Epidermal melanocyte (primary cell): ENCODE measurements at regions not wholly inside any gene's neighbourhood (a gene's known extent, or its start where the extent isn't known, plus 50 kb on each side); places are given as distances from the start of the nearest gene placed in this dataset.

Experiments
- DNase-seq: peaks from one replicate; pipeline ENCODE4 v3.0.0; 2011; ENCODE audit warnings: low spot score; ENCODE audit not compliant: insufficient read length

DNA sequence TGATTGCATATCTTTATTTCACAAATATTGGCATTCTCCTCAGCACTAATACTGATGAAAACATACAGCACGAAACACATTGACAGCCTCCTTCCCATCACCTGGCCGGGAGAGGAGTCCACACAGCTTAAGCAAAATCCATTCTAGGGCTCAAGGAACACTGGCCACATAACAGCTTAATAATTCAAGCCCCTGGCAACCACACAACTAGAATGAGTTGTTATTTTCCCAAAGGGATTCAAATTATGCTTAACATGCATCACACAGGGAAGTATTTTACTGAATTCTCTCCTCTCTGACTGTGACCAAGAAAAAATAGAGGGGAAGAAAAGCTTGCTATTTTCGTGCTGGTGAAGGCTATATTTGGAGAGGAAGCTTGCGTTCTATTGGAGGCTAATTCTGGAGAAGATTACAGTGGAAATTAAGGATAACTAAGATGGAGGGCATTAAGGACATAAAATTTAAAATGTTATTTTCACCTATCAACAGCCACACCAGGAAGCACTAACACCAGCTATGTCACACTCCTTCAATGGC lies 198.5 kb downstream of the ADGRG6 start:
- DNase-seq: no peak

DNA sequence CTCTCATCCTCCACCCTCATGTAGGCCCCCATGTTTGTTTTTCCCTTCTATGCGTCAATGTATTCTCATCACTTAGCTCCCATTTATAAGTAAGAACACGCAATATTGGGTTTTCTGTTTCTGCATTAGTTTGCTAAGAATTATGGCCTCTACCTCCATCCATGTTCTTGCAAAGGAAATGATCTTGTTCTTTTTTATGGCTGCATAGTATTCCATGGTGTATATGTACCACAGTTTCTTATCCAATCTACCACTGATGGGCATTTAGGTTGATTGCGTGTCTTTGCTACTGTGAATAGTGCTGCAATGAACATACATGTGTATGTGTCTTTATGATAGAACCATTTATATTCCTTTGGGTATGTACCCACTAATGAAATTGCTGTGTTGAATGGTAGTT lies 200.0 kb downstream of the ADGRG6 start:
- no peak for DNase-seq

DNA sequence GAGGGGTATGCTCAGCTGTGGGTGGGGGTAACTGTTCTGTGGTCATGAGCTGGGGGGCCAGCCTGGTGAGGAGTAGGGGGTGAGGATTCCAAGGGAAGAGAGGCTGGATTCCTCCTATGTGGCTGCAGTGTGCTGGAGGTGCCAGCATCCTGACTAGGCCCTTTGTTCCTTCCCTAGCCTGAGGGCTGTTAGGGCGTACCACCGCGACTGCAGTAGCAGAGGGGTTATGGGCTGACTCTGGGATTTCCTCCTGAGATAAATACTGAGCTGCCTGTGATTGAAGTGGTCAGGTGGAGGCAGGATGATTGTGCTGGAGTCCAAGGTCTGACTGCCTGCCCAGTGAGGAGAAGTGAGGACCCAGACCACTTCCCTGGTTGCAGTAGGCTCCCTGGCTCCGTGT lies 205.3 kb downstream of the ADGRG6 start:
- no peak for DNase-seq

DNA sequence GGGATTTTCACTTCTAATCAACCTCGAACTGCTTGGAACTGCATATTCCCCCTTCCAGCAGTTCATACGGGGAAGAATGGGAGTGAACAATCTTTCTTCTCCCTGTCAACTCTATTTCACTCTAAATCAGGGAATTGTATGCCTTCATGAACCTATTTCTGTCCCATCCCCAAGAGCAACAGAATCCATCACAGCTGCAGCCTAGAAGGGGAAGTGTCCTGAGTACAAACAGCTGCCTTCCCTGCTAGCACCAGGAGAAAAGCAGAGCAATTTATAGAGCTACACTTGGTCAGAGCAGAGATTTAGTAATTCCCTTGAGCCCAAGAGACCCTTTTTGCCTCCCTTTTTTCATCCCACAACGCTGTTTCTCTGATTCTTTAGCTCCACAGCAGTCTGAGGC lies 208.4 kb downstream of the ADGRG6 start:
- no peak for DNase-seq

DNA sequence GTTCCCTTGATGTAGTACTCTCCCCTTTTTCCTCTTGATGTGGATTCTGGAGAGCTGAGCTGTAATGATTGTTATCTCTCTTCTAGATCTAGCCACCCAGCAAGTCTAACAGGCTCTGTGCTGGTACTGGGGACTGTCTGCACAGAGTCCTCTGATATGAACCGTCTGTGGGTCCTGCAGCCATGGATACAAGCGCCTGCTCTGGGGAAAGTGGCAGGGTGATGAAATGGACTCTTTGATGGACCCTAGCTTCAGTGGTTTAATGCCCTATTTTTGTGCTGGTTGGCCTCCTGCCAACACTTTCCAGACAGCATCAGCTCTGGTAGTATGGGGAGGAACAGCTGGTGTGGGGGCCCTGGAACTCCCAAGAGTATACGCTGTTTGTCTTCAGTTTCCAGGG lies 216.3 kb downstream of the ADGRG6 start:
- no peak for DNase-seq

DNA sequence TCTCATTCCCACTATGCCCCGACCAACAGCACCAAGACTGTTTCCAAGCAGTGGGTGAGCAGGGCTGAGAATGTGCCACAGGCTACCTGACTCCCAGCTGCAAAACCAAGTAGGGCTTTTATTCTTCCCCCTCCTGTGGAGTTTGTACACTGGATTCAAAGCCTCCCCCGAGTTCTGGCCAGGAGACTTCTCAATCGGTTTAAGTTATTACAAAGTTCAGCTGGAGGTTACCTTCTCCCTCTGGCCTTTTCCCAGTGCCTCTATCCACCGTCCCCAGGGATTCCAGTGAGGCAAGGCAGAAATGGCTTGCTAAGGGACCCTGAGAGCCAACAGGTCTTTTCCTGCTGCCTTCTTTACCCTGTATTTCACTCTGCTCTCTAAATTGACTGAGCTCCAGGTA lies 217.0 kb downstream of the ADGRG6 start:
- DNase-seq: no peak

DNA sequence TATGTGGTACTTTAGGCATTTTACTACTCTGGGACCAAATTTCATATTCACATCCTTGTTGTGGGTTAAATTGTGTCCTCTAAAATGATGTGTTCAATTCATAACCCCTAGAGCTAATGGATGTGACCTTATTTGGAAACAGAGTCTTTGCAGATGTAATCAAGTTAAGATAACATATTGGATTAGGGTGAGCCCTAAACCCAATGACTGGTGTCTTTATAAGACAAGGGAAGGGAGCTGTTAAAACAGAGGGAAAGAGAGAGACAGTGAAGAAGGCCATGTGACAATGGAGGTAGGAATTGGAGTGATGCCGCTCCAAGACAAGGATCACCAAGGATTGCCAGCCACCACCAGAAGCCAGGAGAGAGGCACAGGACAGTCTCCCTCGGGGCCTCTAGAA lies 220.0 kb downstream of the ADGRG6 start:
- no peak for DNase-seq

DNA sequence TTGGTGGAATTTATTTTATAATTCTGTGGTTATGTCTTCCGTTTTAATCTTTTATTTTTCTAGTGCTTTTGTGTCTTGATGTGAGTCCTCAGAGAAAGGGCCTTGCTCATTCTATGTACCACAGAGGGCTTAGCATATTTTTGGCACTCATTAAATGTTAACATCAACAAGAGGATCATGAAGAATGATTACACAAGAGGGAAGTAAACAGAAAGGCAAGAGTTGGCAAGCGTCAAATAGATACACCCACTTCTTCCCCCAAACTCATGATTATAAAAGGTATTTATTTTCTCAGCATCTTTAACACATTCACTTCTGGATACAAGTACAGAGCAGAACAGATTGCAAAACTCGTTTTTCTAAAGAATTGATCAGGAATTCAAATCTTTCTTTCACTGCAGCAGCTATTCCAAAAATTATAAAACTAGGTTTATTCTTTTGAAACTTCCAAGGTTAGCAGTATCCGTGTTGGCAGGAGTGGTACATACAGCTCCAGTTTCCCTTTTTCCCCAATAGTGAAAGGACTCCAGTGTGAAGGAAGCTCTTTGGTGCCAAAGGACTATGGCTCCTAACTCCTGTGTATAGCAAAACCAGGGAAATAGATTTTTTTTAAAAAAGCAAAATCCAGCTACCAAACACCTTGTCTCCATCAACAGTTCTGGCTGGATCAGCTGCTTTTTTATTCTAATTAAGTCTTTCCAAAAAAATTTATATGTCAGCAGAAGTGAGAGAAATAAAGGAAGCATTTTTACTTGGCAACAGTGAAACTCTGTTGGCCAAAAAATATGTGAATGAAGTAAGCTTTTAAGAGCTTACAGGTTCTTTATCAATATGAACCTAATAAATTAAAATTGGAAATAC lies 221.9 kb downstream of the ADGRG6 start:
- no peak for DNase-seq

DNA sequence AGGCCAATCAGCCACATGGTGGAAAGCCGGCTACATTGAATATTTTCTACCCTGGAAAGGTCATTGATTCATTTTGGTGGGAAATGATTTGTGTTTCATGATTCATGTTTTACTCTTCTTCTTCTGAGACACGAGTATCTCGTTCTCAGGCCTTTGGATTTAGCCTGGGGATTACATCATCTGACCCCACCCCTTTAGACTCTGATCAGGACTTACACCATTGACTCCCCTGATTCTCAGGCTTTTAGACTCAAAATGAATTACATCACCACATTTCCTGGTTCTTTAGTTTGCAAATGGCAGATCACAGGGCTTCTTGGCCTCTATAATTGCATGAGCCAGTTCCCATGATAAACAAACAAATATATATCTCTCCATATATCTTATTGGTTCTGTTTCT lies 228.8 kb downstream of the ADGRG6 start:
- no peak for DNase-seq

DNA sequence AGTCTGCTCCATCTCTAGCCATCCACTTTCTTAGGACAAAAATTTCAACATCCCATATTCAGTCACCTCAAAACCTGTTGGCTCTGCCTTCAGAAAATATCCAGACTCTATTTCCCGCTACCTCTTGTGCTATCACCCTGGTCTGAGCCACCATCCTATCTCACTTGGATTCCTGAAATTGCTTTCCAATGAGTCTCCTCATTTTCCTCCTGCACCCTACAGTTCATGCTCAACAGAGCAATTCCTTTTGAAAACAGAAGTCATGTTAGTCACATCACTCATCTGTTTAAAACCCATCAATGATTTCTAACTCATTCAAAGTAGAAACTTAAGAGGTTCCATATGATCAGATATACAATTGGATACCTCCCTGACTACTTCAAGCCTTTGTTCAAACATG lies 229.9 kb downstream of the ADGRG6 start:
- no peak for DNase-seq

DNA sequence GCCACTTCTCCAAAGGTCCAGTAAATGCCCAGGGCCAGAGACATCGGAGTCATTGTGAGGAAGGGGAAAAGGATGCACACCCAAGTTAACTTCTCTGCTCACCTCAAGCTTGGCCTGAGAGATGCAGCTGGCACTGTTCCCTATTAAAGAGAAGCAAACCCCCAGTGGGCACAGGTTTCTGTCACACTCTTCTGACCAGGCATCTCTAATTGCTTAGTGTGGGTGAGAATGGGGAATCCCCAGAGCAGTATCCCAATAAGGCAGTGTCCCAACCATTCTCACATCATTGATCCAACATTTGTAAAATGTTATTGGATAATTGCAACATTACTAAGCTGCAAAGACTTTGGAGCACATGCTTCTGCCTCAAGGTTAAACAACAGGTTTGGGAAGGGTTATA lies 232.3 kb downstream of the ADGRG6 start:
- DNase-seq: no peak

DNA sequence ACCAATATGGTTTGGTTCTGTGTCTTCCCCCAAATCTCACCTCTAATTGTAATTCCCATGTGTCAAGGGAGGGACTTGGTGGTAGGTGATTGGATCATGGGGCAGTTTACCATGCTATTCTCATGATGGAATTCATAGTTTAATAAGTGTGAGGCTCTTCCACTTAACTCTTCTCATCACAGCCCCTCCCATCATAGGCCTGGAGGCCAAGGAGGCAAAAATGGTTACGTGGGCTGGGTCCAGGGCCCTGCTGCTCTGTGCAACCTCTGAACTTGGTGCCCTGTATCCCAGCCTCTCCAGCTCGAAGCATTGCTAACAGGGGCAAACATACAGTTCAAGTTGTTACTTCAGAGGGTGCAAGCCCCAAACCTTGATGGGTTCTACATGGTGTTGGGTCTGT lies 232.7 kb downstream of the ADGRG6 start:
- no peak for DNase-seq

DNA sequence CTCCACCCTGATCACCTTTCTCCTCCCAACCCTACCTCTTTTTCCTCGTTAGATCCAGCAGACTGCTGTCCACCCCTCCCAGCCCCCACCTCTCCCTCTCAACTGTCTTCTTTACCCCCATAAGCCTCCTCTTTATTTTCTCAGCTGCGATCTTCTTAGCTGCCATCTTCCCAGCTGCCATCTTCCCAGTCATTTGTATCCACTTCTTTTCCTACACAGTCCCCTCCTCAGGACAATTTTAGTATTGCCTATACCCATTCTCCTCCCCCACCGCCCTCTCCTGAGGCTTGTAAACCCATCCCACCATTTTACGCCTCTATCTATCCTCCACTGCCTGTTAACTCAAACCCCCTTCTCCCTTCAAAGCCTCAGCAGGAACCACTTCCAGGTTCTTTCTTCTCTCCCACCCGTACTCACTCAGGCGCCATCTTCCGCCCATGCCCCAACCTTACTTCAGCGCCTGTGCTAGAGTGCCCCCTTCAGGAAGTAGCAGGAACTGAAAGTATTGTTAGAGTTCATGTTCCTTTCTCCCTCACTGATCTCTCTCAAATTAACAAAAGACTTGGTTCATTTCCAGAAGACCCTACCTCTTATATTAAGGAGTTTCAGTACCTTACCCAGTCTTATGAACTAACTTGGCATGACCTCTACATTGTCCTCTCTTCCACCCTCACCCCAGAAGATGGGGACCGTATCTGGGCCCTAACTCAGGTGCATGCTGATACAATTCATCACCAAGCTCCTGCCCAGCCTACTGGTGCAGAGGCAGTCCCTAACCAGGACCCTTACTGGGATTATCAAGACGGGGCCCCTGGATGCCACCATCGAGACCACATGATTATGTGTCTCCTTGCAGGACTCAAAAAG lies 236.0 kb downstream of the ADGRG6 start:
- DNase-seq: no peak

DNA sequence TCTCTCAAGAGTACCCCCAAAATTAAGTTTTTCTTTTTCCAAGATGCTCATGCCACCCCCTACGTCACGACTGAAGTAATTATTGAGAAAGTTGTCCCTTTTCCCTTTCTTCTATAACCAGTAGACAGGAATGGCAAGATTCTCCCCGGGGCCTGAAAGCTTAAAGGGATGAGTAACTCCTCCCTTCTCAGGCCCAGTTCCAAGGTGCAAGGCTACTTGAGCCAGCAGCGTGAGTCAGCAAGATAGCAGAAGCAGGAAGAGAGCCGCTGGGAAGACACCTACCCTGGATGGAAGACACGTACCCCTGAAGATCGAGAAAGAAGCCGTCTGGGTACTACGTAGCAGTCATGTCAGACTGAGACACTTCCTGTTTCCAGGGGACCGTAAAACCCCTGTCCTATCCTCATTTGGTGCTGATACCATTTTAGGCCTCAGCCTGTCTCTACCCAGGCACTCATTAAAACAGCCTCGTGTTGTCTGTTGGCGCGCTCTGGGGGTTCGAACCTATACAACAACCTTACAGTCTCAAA lies 241.0 kb downstream of the ADGRG6 start:
- no peak for DNase-seq

DNA sequence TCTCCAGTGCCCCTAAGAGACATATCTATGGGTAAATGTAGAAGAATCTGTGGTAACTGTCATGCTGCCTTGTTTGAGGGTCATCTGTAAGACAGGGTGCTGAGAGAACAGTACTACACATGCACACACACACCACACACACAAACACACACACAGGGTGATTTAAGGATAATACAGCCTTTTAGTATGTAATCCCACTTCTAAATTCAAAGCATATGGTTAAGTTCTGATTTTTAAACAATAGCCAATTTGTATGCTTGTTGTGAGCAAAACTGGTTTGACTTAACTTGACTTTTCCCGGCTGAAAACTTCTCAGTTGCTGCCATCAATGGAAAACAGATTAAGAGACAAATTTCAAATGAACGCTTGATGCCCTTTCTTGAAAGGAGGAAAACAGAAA lies 241.8 kb downstream of the ADGRG6 start:
- no peak for DNase-seq

DNA sequence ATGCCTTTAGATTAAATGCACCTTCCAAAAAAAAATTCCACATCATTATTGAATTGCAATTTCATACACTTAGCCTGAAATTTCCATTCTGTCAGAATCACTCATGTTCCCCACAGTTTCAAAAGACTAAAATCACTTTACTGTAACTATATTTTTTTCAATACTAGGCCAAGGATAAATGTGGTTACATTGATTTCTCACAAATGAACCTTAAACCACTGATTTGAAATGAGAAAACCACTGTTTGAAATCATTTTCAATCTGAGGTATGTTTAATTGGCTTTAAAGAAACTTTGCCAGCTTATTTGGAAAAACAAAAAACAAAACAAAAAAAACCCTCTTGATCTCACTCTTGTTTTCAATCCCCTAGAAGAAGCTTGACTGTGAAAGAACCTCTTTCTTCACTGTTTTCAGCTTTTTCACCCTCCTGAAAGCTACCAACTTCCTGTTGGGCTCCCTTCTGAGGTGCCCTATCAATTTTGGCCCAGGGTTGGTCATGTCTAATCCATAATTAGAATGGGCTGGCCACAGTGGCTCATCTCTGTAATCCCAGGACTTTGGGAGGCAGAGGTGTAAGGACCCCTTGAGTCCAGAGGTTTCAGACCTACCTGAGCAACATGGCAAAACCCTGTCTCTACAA lies 242.5 kb downstream of the ADGRG6 start:
- no peak for DNase-seq

DNA sequence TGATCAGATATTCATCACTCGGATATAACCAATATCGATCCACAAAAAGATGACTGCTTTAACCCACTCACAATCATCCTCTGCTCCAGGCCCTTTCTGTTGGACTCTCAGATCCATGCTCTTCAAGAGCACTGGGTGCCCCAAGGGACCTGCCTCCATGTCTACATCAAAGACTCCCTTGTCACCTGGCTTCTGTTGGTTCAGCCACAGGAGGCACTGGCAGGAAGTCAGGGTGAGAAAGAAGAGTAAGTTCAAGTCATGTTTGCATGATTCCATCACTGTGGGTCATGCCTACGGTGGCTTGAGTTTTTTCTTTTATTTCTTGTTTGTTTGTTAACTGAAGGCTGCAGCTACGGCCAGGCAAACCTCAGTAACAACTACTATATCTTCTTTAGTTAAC lies 243.3 kb downstream of the ADGRG6 start:
- no peak for DNase-seq

DNA sequence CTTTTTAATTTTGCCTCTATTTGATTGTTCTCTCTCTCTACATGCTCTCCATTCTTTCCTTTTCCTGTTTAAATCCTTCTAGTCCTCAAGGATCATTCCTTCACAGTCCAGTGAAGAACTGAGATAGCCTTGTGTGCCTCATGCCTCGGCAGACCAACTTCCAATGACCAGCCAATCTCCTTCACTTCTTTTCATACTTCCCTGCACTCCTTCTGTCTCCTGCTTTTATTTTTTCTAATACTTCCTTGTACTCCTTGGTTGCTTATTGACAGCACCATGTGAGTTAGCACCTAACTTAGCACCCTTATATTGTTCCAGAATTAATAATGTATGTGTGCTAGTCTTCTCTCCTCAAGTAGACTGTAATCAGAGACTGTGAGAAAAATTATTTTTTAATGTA lies 246.8 kb downstream of the ADGRG6 start:
- no peak for DNase-seq

DNA sequence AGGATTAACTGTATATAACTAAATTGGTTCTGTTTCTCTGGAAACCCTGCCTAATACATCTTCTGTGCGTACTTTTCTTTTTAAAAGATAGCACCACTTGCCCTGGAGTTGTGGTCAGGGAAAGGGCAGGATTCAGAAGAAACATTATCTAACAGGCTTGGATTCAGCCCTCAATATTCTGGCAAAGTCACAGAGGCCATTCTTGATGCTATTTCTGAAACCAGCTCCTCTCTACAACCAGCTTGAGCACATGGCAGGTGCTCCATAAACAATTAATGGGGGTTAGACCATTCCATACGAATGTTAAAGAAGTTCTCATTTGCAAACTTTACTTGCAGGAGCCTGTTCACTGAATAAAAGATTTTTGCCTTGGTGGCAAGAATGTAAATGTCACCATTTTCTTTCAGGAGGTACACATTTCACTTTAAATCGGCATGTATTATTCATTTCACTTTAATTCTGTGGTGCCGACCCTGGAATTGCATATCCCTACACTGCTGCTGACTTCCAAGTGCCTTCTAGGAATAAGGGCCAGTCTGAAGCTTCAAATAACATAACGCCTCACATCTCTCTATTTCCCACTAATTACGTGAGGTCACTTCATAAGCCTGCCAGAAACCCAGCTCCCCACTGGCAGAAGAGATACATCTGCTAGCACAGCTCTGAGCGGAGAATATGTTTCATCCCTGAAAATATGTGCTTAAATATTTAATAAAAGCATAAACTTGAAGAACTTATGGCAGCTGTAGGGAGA lies 248.7 kb downstream of the ADGRG6 start:
- no peak for DNase-seq

DNA sequence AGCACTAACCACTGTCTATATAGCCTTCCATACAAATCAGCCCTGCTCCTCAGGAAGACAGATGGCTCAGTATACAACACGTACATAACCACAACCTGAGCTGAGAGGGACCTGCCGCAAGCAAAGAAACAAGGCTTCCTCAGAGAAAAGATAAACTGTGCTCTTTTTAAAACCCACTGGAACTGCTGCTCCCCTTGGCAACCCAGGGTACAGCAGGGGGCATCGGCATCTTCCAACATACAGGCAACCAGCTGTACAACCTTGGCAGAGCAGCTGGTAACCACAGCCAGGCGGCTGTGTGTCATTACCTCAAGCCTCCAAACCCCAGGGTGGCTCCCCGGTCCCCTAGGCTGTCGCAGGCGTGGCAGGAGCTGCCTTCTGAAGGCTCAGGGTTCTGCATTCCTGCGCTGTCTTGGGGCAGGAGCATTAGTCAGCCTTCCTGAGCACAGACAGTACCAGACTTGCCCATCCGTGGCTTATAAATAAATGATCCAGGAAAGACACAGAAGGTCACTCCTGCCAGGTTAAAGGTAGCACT lies 249.5 kb downstream of the ADGRG6 start:
- DNase-seq: no peak

DNA sequence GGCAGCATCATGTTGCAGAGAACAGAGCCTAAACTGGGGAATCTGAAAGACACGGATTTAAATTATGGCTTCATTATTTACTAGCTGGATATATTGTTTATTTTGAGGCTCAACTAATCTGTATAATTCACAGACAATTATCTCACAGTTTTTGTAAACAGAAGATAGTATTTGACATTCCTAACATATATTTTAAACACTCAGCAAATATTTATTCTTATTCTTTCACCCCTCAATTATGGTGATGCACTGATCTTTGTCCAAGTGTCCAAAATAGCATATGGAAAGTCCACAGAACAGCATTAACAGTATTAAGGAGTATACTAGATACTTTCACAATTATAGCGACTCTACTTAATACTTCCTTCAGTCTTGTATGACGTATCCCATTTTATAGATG lies 257.0 kb downstream of the ADGRG6 start:
- DNase-seq: no peak
